ENCODE measurements at regions not wholly inside any gene's neighbourhood (a gene's known extent, or its start where the extent isn't known, plus 50 kb on each side); places are given as distances from the start of the nearest gene placed in this dataset.

DNA sequence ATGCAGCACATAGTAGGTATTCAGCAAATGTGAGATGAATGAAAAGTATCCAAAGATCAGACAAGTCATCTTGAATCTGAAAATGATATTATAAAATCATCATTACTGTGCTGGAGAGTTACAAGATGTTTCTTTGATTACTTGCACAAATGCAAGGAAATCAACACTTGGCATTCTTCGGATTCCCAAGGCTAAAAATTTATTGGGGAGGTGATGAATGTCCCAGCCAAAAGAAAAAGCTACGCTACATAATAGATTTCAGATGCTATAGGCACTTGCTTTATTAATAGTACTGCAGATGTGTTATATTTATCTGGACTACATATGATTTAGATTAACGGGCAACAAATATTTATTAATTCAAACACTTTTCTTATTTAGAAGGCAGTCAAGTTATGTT is 286.7 kb upstream of the TENM3 start:
- DNase-seq, result peak; percentile 84

DNA sequence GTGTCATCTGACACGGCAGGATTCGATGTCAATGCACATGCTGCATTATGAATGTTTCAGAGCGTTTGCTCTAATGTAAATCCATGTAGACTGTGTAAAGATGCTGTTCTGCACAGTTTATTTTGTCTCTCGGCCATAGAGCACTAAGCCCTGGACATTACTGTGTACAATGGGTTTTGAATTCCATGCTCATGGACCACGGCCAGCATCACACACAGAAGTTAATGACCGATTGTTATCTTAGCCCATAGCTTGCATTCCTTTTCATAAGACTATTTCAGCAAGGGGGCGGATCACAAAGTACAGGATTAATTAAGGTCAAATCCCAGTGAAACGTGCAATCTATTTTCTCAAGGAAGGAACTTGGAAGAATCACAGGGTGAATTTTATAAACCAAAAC is 286.1 kb upstream of the TENM3 start:
- DNase-seq, result peak; percentile 98

DNA sequence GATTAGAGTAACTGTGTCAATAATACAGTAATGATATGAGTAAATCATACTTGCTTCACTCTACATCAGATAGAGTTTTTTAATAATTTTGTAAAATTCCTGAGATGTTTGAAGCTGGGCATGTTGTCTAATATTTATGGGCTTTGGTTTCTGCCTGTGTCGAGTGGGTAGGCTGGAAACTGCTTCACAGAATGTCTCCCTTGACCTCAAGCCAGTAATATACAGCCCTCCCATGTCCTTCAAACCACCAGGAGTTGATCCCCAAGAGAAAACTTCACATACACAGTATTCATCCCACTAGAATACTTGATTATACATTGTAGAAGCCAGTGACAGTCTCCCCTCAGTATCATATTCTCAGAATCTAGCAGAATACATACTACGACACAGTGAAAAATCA is 284.8 kb upstream of the TENM3 start:
- DNase-seq, result peak; percentile 89

DNA sequence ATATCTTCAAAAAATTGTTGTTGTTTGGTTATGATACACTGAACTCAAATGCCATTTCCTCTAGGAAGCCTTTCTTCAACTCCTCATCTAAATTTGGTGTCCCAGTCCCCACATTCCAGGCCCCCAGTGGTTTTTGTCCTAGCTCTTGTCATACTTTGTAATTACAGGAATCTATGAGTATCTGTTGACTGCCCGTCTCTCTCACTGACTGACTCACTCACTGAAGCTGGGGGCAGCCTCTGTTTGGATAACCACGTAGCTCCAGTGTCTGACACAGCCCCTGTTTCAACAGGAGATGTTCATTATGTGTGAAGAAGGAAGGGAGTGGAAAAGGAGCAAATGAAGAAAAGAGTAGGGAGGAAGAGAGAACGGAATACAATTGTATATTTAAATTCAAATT is 284.1 kb upstream of the TENM3 start:
- peak; percentile 96 for DNase-seq

DNA sequence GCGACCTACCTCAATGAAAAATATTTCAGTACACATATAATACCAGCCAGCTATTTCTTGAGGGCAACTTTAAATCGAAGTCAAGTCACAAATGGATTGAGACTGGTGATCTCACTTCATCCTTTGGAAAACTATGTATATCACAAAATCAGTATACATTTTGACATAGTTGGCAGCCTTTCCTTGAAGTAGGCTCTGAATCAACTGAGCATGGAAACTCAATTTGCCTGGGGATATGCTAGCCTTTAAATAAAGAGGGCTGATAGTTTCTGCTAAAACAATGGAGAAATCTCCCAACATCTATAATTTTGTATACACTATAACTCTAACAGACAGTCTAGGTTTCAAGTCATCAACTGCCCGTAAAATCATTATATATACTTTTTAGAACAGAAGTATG is 282.8 kb upstream of the TENM3 start:
- DNase-seq, result no peak

DNA sequence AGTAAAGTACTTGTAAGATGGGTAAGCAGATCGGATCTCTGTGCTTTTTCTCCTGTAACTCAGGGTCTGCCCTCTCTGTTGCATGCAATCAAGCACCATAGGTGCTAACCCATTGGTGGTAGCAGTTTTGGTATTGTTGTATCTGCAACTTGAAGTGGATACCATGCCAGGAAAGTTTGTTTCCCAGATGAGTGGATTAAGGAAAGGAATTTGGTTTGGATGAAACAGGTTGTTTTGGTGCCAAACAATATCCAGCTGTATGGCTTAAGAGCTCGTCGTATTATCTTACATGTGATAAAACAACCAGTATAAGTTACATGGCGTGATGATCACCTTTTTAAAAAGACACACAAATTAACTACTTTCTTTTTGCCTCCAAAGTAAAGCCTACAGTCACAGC is 280.9 kb upstream of the TENM3 start:
- DNase-seq, result no peak

DNA sequence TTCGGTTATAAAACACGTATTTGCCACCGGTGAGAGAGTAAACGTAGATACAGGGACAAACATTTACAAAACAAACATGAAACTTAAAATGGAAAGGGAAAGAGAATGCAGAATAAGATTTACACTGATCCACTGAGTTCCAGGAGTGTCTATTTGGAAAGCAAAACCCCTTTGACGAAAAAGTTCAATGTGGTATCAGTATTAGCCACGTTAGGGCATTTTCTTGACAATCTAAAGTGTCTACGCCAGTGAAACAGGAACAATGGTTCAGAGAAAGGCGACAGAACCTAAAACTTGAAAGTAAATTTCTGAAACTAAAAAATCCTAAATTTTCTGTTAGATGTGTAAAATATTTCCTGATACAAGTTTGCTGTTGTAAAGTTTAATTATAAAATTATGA is 278.5 kb upstream of the TENM3 start:
- no peak for DNase-seq

DNA sequence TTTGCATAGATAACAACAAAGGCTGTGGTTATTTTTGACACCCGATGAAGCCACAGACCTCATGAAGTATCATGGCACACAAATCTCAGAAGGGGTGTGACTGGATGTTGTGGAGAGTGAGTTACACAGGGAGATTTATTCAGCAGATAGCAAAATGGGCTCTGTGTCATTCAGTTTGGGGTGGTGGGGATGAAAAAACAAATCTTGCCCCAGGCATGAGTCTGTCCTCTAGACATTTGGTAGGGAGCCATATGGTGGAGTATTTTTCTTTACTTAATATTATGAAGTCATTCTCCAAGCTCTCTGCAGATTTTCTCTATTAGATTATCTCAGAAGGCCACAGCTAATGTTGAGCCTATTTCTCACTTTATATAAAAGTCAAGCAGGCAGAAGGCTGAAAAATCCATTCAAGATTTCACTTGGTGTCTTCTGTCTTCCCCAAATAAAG is 277.1 kb upstream of the TENM3 start:
- peak; percentile 89 for DNase-seq

DNA sequence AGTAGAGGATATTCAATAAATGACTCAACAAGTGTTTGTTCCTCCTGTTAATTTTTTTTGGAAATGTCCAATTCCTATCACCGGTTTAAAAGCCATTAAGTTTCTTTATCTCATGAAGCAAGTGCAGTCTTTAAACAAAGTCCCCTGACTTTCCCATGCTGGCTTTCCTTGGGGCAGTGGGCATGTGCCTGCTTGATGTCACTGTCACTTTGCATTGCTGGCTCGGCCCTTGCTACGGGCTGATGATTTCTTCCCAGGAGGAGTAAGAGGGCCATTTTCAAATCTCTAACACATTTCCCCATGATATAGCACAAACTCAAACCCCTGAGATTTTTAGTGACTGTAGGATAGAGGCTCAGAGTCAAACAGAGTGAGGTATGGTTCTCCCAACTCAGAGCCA is 275.8 kb upstream of the TENM3 start:
- DNase-seq, result no peak

DNA sequence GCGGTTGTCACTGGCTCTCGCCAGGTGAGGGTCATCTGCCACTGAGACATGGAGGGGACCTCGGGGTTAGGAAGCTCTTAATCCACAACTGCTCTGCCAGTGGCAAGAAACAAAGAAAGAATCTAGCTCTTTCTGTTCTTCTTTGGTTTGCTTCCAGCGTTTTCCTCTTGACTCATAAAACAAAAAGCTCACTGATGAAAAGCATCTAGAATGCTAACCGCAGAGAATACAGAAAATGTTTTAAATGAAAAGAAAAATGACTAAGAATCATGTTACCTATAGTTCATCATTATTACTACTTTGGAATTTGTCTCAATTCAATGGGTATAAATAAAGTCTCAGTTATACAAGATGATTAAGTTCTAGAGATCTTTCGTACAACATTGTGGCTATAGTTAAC is 274.8 kb upstream of the TENM3 start:
- peak; percentile 89 for DNase-seq

DNA sequence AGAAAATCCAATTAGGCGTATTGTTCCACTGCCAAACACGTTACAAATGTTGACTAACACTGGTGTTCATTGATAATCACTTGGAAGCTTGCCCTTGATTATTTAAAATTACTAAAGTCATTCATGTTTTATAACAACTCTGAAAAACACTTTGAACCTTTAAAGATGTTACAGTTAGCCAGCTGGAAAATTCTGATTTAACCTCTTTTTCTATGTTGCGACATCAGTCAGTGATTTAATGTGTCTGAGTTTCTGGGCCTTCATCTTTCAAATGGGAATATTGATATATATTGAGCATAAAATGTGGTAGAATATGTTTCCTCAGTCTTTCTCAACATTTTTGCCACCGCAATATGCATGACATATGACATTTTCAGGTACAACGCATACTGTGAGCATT is 274.1 kb upstream of the TENM3 start:
- no peak for DNase-seq

DNA sequence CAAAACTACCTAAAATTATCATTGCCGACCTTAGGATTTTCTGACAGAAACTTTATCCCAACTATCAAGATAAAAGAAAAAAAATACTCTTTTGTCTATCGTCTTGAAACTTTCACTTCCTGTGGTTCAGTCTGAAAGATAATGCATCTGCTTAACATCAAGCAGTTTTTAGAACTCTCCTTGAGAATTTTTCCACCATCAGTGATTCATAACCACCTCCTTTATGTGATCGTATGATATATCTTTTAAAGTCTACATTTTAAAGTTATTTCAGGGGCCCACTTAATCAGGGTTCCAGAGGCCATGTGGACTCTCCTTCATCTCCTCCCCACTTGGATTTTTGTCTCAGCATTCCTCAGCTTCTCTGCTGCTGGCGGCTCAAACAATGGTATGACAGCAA is 272.8 kb upstream of the TENM3 start:
- DNase-seq, result peak; percentile 38

DNA sequence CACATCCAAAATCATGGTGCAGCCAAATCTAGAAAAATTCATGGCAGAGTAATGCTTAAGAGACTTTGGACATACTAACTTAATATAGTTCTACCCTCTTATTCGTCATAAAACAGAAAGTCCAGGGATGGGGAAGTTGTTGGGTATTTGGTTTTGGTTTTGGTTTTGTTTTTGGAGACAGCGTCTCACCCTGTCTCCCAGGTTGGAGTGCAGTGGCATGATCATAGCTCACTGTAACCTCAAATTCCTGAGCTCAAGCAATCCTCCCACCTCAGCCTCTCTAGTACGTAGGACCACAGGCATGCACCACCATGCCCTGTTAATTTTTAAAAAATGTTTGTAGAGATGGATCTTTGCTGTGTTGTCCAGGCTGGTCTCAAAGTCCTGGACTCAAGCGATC is 271.8 kb upstream of the TENM3 start:
- DNase-seq, result peak; percentile 44

DNA sequence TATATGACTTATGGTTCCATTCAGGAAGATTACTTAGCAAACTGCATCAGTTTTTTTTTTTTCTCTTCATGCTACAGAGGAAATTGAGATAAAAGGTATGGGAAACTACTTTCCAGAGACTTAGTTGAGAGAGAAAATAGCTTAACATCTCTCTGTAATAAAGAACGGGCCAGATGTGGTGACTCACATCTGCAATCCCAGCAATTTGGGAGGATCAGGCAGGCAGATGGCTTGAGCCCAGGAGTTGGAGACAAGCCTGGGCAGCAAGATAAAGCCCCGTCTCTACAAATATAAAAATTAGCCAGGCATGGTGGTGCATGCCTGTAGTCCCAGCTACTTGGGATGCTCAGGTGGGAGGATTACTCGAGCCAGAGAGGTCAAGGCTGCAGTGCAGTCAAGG is 271.2 kb upstream of the TENM3 start:
- DNase-seq, result peak; percentile 65

DNA sequence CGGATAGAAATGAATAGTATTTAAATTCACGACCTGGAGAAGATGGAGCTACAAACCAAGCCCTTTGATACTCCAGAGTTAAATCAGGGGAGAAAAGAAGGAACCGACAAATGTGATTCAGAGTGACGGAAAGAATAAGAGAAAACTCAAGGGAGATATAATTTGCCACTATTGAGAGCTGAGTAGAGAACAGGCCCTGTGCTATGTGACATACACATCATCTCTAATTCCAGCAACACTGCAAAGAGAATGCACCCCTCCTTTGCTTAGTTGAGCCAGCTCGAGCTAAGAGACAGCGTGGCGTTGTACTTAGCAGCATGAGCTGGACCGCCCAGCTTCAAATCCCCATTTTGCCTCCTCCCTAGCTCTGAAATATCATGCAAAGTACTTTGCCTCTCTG is 266.4 kb upstream of the TENM3 start:
- no peak for DNase-seq

DNA sequence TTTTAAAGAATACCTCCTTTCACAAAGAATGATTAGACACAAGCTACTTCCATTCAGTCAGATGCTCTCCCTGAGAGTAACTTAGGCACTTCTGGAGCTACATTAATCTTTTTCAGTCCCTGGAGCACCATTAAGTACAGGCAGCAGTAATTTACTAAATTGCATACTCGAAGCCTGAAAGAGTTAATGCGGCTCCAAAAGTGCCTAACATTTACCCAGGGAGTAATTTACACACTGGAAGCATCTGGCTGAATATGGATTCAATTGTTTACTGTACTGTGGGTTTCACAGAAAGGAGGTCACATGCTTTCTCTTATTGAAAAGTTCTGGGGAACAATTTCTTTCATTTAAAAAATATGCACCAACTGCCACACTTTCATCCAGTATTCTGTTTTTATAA is 260.8 kb upstream of the TENM3 start:
- no peak for DNase-seq

DNA sequence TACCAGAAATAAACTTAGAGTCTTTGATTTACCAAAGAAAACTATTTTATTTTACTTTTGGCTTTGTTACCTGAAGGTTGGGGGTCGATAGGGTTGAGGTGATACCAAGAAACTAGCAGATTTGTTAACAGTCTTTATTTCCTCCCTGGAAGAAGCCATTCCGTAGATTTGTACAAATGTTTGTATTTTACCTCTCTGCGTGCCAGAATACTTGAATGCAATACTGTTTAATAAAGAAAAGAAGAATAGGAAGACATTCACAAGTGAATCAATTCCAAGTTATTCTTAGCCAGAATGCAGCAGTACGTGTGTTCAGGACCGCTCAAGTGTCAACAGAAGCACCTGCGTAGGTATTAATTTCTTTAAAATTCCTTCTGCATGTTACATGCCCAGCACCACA is 260.3 kb upstream of the TENM3 start:
- no peak for DNase-seq

DNA sequence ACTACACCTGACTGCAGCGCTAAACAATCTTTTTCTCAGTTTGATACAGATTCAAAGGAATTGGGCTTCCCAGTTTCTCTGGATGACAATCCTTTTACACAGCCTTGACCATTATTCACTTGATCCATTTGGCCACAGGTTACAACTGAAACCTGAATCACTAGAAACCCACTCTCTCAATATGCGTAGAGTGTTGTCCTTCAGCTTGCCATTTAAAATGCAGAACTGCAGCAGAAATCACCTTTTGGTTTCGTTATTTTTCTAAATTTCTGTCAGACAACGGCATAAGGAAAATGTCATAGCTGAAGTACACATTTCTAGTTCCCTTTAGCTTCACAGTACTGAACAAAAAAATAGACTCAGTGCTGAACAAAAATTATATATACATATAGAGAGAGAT is 255.8 kb upstream of the TENM3 start:
- DNase-seq, result no peak

DNA sequence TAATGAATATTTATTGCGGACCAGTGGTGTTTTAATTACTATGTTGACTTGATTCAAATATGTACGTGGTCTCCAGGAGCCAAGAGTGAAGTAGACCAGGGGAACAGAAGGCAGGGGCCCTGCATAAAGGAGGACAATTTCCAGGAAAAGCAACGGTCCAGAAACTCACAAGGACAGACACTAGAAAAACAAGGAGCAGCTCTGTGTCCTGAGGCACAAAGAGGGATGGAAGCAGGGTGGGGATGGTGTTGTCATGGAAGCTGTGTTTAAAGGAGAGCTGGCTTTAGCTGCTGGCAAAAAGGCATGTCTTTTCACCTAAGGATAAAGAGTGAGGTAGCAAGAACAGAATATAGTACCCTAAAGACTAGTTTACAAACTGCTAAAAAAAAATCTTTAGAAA is 254.1 kb upstream of the TENM3 start:
- DNase-seq, result no peak

DNA sequence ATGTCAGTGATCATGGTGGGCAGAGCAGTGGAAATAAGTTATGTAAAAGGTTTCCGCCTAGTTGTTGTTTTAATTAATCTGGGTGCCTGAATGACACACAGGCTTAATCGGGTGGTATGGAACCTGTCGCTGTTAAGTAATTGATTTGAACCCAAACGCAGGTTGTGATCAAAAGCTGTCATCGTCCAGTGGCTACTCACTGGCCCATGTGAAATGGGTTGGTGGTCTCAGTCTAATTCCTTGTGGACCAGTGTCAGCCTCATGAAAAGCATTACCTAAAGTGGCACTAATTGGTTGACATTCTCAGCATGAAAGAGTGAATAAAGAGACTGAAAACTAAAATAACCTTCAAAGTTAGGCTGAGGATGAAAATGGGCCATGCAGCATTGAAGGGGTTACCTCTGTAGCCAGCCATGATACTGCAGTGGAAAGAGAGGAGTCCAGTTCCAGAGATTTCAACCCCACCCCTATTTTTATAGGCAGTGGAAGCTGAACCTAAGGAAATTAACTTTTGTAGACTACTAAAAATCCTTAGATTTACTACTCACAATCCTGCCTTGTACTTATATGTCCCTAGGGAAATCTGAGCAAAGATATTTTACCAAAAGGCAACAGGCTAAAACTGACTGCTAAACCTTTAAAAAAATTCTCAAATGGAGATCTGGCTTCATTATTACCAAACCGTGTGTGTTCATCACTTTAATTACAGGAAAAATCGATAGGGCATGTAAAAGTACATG is 251.7 kb upstream of the TENM3 start:
- no peak for DNase-seq

DNA sequence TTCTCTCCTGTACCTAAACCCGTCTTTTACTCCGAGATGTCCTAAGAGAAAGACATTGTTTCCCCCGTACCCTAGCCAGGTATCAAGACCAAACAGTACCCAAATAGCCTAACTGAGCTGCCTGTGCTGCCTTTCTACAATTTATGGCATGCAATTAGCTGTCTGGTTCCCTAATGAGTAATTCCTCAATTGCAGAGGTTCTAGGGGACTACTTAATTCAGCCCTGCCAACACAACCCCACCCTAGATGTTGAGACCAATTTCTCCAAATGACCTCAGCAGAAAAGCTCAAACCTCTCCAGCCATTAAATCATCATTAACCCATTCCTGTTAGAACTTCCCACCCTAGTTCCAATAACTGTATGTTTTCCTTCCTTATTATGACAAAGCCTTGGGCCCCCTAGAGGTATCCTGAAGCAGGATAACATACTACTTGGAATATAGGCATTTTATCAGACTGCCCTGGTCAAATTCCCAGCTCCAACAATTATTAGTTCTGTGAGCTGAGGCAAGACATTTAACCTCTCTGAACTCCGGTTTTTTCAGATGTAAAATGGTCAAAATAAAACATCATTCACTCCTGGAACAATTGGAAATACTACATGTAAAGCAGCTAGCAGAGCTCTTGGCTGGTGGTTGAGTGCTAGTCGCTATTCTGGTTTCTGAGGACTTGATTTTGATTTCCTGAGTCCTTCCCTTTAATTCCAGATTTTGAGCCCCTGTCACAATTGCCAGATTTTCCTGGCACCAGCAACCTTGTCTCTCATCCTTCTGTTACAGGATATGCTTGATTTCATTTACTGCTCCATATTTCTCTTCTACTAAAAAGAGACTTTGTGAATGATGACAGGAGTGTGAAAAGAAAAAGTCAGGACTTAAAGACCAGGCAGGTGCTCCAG is 244.6 kb upstream of the TENM3 start:
- peak; percentile 11 for DNase-seq

DNA sequence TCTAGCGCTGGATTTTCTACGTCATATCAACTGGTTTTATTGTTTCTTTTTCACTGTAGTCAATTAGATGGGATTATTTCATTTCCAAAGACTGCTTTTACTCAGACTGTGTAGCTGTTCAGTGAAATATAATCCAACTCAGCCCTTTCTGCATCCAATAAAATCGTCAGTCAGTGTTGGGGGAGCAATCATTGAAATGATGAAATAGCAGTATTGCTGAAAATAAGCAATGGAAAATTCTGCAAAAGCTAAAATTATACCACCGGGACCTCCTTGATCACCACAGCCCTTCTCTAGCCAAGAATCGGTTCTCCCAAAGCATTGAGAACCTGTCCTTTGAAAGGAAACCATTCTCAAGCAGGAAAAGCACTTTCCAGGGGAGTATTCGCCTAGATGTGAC is 243.1 kb upstream of the TENM3 start:
- no peak for DNase-seq

DNA sequence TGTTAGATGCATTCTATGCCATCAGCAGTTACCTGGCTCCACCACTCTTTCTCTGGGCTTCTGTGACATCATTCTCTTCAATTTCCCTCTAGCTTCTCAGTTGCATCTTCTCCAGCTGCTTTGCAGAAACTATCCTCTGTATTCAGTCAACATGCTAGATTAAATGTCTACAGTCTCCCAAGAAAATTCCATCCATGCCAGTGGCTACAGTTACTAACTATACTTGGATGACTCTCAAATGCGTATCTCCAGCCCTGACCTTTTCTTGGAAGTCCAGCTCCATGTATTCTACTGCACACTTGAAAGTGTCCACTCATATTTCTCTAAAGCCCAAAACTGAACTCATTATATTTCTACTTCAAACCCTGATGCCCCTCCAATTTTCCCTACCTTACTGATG is 232.3 kb upstream of the TENM3 start:
- DNase-seq, result peak; percentile 48

DNA sequence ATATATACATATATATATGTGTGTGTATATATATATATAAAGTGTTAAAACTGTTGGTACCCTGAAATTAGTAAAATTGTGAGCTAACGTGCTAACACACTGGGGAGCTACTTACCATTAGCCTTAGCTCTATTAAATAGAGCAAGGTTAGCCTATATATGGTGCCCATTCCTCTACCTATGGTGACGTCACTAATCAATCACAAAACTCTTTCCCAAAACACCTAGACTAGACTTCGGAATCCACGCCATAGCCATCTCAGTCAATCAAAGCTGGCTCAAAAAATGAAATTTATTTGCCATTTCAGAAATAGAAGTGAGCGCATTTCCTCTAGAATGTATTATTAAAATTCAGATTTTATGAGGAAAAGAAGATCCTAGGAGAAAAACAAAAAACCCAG is 229.0 kb upstream of the TENM3 start:
- DNase-seq, result no peak
